Endothelial cell of umbilical vein (primary cell): ENCODE measurements at regions not wholly inside any gene's neighbourhood (a gene's known extent, or its start where the extent isn't known, plus 50 kb on each side); places are given as distances from the start of the nearest gene placed in this dataset.

Experiments
- BruUV-seq: library from RNA; stranded (reverse); fragments of 400-500 nt; replicated peaks from 2 replicates; lab custom pipeline; 2021; lab: Mats Ljungman, UMichigan
- CTCF ChIA-PET: fragments of 300-600, 350-600 bp; sonication (Branson Sonifier 250); formaldehyde crosslinking; loops from one replicate; lab custom pipeline; 2021; ENCODE audit warnings: antibody characterized with exemption, inconsistent platforms; lab: Charles Lee
- POLR2A ChIA-PET: fragments of 300-600, 350-600 bp; sonication (Branson Sonifier 250); formaldehyde crosslinking; loops from one replicate; lab custom pipeline; 2021; ENCODE audit warnings: antibody characterized with exemption, inconsistent platforms; lab: Charles Lee
- DNase-seq: peaks from one replicate; pipeline ENCODE4 v3.0.0-alpha.2; 2011; ENCODE audit warnings: low read depth, low spot score
- FAIRE-seq: peaks from 2 replicates; lab custom pipeline; 2011; peaks lifted over from hg19 to GRCh38; lab: Jason Lieb, UNC
- H2AFZ ChIP-seq: 2 replicates; pipeline ENCODE4 v1.6.0; 2012; ENCODE audit warnings: low read depth, low read length, control low read depth, inconsistent platforms
- H3K27ac ChIP-seq: 2 replicates; pipeline ENCODE4 v1.5.1; 2011; ENCODE audit warnings: low read depth, mild to moderate bottlenecking, control low read depth, low read length, moderate library complexity; ENCODE audit not compliant: insufficient read depth
- H3K27me3 ChIP-seq, 2 experiments: 2 replicates each; pipeline versions ENCODE4 v1.6.0 to v1.6.1; 2011; ENCODE audit warnings: low read length in 2 of 2, mixed read lengths in 1 of 2; ENCODE audit not compliant: control insufficient read depth in 2 of 2, insufficient read depth in 2 of 2
- H3K36me3 ChIP-seq, 2 experiments: 2 replicates in 1 of 2; 3 replicates in 1 of 2; pipeline ENCODE4 v1.5.1; 2011; ENCODE audit warnings: low read length in 2 of 2, mild to moderate bottlenecking in 1 of 2, moderate library complexity in 1 of 2; ENCODE audit not compliant: control insufficient read depth in 2 of 2, insufficient read depth in 2 of 2; ENCODE audit errors: extremely low read depth in 1 of 2
- H3K4me1 ChIP-seq: 3 replicates; pipeline ENCODE4 v1.5.1; 2011; ENCODE audit warnings: mild to moderate bottlenecking, low read length; ENCODE audit not compliant: control insufficient read depth, insufficient read depth; ENCODE audit errors: extremely low read depth
- H3K4me2 ChIP-seq: 2 replicates; pipeline ENCODE4 v1.6.1; 2011; ENCODE audit warnings: low read length, control low read depth, mixed read lengths; ENCODE audit not compliant: insufficient read depth
- H3K4me3 ChIP-seq, 3 experiments: fragments of 200-600 bp in 1 of 3; sonication (generic), shearing (Covaris generic) in 1 of 3; replicated peaks in 1 of 3; 2 replicates each; pipeline ENCODE4 v1.5.1; 2011 to 2016; ENCODE audit warnings: control low read depth in 3 of 3, low read length in 3 of 3, mild to moderate bottlenecking in 2 of 3, inconsistent platforms in 1 of 3, low read depth in 1 of 3, moderate library complexity in 1 of 3; ENCODE audit not compliant: insufficient read depth in 1 of 3
- H3K79me2 ChIP-seq: 2 replicates; pipeline ENCODE4 v1.6.0; 2012; ENCODE audit warnings: low read length, inconsistent platforms; ENCODE audit not compliant: control insufficient read depth, insufficient read depth
- H3K9ac ChIP-seq: replicated peaks from 2 replicates; pipeline ENCODE3; 2011; ENCODE audit warnings: low read length, control low read depth; ENCODE audit not compliant: insufficient read depth; ENCODE audit errors: extremely low read depth
- H3K9me1 ChIP-seq: replicated peaks from 3 replicates; pipeline ENCODE4 v1.6.0; 2011; ENCODE audit warnings: mild to moderate bottlenecking, low read length; ENCODE audit not compliant: control insufficient read depth, insufficient read depth; ENCODE audit errors: extremely low read depth
- H3K9me3 ChIP-seq: replicated peaks from 2 replicates; pipeline ENCODE4 v1.5.1; 2012; ENCODE audit warnings: low read length, inconsistent platforms; ENCODE audit not compliant: control insufficient read depth, insufficient read depth
- H4K20me1 ChIP-seq: replicated peaks from 2 replicates; pipeline ENCODE3; 2011; ENCODE audit warnings: mild to moderate bottlenecking, low read length; ENCODE audit not compliant: control insufficient read depth, insufficient read depth; ENCODE audit errors: extremely low read depth
- CTCF ChIP-seq, 2 donors: IDR thresholded peaks; 1 replicate in 1 of 2; 2 replicates in 1 of 2; pipeline ENCODE4 v1.5.1; 2011; ENCODE audit warnings: low read length in 2 of 2, mild to moderate bottlenecking in 2 of 2, moderate library complexity in 2 of 2, control low read depth in 1 of 2, inconsistent platforms in 1 of 2, low read depth in 1 of 2; ENCODE audit not compliant: insufficient read depth in 1 of 2; ENCODE audit errors: extremely low read depth in 1 of 2
- EZH2 ChIP-seq: IDR thresholded peaks from 2 replicates; pipeline ENCODE4 v1.6.1; 2012; ENCODE audit warnings: borderline replicate concordance, low read depth, mild to moderate bottlenecking, moderate library complexity, low read length, inconsistent platforms; ENCODE audit not compliant: severe bottlenecking
- FOS ChIP-seq: IDR thresholded peaks from 2 replicates; pipeline ENCODE4 v1.6.1; 2011; ENCODE audit warnings: mild to moderate bottlenecking, low read length, moderate library complexity, borderline replicate concordance; ENCODE audit not compliant: insufficient read depth
- GATA2 ChIP-seq: IDR thresholded peaks from 2 replicates; pipeline ENCODE4 v1.7.0; 2011; ENCODE audit warnings: low read depth, mild to moderate bottlenecking, moderate library complexity, mixed read lengths, low read length; ENCODE audit not compliant: insufficient read length, insufficient read depth
- JUN ChIP-seq: IDR thresholded peaks from 2 replicates; pipeline ENCODE4 v1.6.1; 2011; ENCODE audit warnings: borderline replicate concordance, low read depth; ENCODE audit not compliant: insufficient read length, insufficient read depth
- MAX ChIP-seq: IDR thresholded peaks from 2 replicates; pipeline ENCODE4 v1.6.1; 2011; ENCODE audit not compliant: insufficient read depth, insufficient read length
- MYC ChIP-seq: IDR thresholded peaks from one replicate; pipeline ENCODE4 v1.6.1; 2011; ENCODE audit warnings: mild to moderate bottlenecking, low read depth, low read length
- POLR2A ChIP-seq: IDR thresholded peaks from 2 replicates; pipeline ENCODE4 v1.6.1; 2012; ENCODE audit warnings: low read depth, mild to moderate bottlenecking, control low read depth, low read length
- POLR2AphosphoS5 ChIP-seq: IDR thresholded peaks from 2 replicates; pipeline ENCODE4 v1.6.1; 2012; ENCODE audit warnings: low read depth, mild to moderate bottlenecking, control low read depth, low read length, moderate library complexity; ENCODE audit not compliant: insufficient read depth
- dilution Hi-C: fragments of 300-500 bp; cut with MboI; formaldehyde crosslinking; loops from one replicate; pipeline ENCODE4 v1.15.0; 2019; ENCODE audit warnings: low sequenced_read_pairs; ENCODE audit not compliant: extremely low pct_ligation_motif_present
- intact Hi-C: fragments of 100-400 bp; cut with micrococcal nuclease; formaldehyde crosslinking; loops from one replicate; pipeline ENCODE4 v1.10.0; 2022

- Histone ChIP-seq H2AFZ (no peak overlapping the region), H3K9me3 (no peaks in the 10 kb centered on the region), H3K9me1 (no peaks in the 10 kb centered on the region), H3K36me3 (no peaks in the 10 kb centered on the region), H3K4me1 (no peaks in the 10 kb centered on the region), H4K20me1 (no peaks in the 10 kb centered on the region), H3K4me2 (no peak overlapping the region), H3K4me3 (no peak overlapping the region), H3K9ac (no peak overlapping the region), H3K79me2 (no peaks in the 10 kb centered on the region), H3K27ac (no peak overlapping the region), H3K27me3 (no peaks in the 10 kb centered on the region)
- no peak for FAIRE-seq
- ChIA-PET CTCF (no interaction called here), POLR2A (no interaction called here)
- intact Hi-C loops, result no loop called here
- TF ChIP-seq POLR2AphosphoS5, result no peak
- TF ChIP-seq CTCF (IDR thresholded peaks at IDR 0.05; ENCODE audit: extremely low read depth in 1 of 2, insufficient read depth in 1 of 2, low read depth in 1 of 2, low read length in 2 of 2), result no peak
- TF ChIP-seq POLR2A, result no peak
- TF ChIP-seq FOS, result no peak
- no peak for TF ChIP-seq MAX
- TF ChIP-seq GATA2, result no peak
- TF ChIP-seq MYC, result no peak
- no peak for TF ChIP-seq JUN
- no peak for TF ChIP-seq EZH2
- no peak for DNase-seq
- dilution Hi-C loops, result no loop called here
- BruUV-seq, result no TSS peak
Measured at GRCh38 chr2:17156086-17156485, 362.2 kb downstream of the RAD51AP2 start.
